Fibroblast of lung (primary cell): ENCODE measurements at regions not wholly inside any gene's neighbourhood (a gene's known extent, or its start where the extent isn't known, plus 50 kb on each side); places are given as distances from the start of the nearest gene placed in this dataset.

Experiments
- DNase-seq, 2 donors: peaks; one replicate each; pipeline versions ENCODE4 v3.0.0 to v3.0.0-alpha.2; 2010; ENCODE audit warnings: low read depth in 2 of 2
- H2AFZ ChIP-seq: 2 replicates; pipeline ENCODE4 v1.5.1; 2012; ENCODE audit warnings: low read length, control low read depth, inconsistent platforms
- H3K27ac ChIP-seq: 2 replicates; pipeline ENCODE4 v1.5.1; 2011; ENCODE audit warnings: low read length, control low read depth; ENCODE audit not compliant: insufficient read depth
- H3K27me3 ChIP-seq: 2 replicates; pipeline ENCODE4 v1.5.1; 2011; ENCODE audit warnings: mild to moderate bottlenecking, low read length; ENCODE audit not compliant: control insufficient read depth, insufficient read depth
- H3K36me3 ChIP-seq: 2 replicates; pipeline ENCODE4 v1.5.1; 2011; ENCODE audit warnings: low read length; ENCODE audit not compliant: control insufficient read depth, insufficient read depth
- H3K4me1 ChIP-seq: 2 replicates; pipeline ENCODE4 v1.5.1; 2011; ENCODE audit warnings: low read length; ENCODE audit not compliant: control insufficient read depth, insufficient read depth; ENCODE audit errors: extremely low read depth
- H3K4me2 ChIP-seq: 2 replicates; pipeline ENCODE4 v1.5.1; 2011; ENCODE audit warnings: low read length, control low read depth; ENCODE audit not compliant: insufficient read depth; ENCODE audit errors: extremely low read depth
- H3K4me3 ChIP-seq, 4 experiments: fragments of 200-600 bp in 1 of 4; sonication (generic) in 1 of 4; replicated peaks in 1 of 4; 2 replicates each; pipeline ENCODE4 v1.5.1; 2011 to 2016; ENCODE audit warnings: low read length in 4 of 4, low read depth in 3 of 4, mild to moderate bottlenecking in 3 of 4, control low read depth in 2 of 4, inconsistent platforms in 1 of 4, mixed read lengths in 1 of 4; ENCODE audit not compliant: insufficient read depth in 1 of 4; ENCODE audit errors: control extremely low read depth in 1 of 4
- H3K79me2 ChIP-seq: 2 replicates; pipeline ENCODE4 v1.5.1; 2012; ENCODE audit warnings: mild to moderate bottlenecking, low read length, inconsistent platforms; ENCODE audit not compliant: control insufficient read depth, insufficient read depth
- H3K9ac ChIP-seq: 2 replicates; pipeline ENCODE4 v1.5.1; 2011; ENCODE audit warnings: mild to moderate bottlenecking, low read length, control low read depth; ENCODE audit not compliant: insufficient read depth
- H3K9me3 ChIP-seq: 2 replicates; pipeline ENCODE4 v1.5.1; 2012; ENCODE audit warnings: low read depth, low read length; ENCODE audit not compliant: control insufficient read depth, insufficient read depth
- H4K20me1 ChIP-seq: 2 replicates; pipeline ENCODE4 v1.5.1; 2011; ENCODE audit warnings: low read length; ENCODE audit not compliant: control insufficient read depth, insufficient read depth; ENCODE audit errors: extremely low read depth
- EZH2 ChIP-seq: IDR thresholded peaks from 2 replicates; pipeline ENCODE4 v1.5.1; 2012; ENCODE audit warnings: low read length, control low read depth, mild to moderate bottlenecking; ENCODE audit errors: missing control alignments
- TF ChIP-seq, protein P1 (sequence below), 2 donors: IDR thresholded peaks in 1 of 2; conservative IDR thresholded peaks in 1 of 2; 1 replicate in 1 of 2; 2 replicates in 1 of 2; pipeline ENCODE4 v1.5.1; 2011 to 2012; ENCODE audit warnings: low read length in 2 of 2, control low read depth in 1 of 2, inconsistent platforms in 1 of 2, low read depth in 1 of 2, mild to moderate bottlenecking in 1 of 2

DNA sequence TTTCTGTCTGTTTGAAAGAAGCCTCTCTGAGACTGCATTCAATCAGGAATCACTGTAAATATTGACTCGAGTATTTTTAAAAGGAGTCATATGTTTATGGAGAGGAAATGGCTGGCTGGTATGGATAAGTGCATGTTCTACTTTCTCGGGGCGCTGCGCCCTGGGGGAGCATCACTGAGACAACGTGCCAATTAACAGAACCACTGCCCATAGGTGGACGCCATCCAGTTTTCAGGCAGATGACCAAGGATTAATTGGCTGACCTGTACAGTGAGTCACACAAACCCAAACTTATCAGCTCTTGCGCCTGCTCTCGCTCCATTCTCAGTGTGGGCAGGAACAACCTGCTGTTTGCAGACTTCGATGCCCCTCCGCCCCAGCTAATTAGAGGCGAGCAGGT, 571.2 kb downstream of the QKI start:
- Histone ChIP-seq H3K79me2 (no peaks in the 10 kb centered on the region), H3K4me2 (peak overlapping the region; percentile 17), H4K20me1 (no peaks in the 10 kb centered on the region), H2AFZ (no peak overlapping the region), H3K9me3 (no peaks in the 10 kb centered on the region), H3K9ac (no peak overlapping the region), H3K27ac (no peak overlapping the region), H3K4me1 (no peaks in the 10 kb centered on the region), H3K27me3 (no peaks in the 10 kb centered on the region), H3K4me3 (no peak overlapping the region), H3K36me3 (no peaks in the 10 kb centered on the region)
- peak; percentile 0 to 58 for DNase-seq
- TF ChIP-seq, protein P1, sequence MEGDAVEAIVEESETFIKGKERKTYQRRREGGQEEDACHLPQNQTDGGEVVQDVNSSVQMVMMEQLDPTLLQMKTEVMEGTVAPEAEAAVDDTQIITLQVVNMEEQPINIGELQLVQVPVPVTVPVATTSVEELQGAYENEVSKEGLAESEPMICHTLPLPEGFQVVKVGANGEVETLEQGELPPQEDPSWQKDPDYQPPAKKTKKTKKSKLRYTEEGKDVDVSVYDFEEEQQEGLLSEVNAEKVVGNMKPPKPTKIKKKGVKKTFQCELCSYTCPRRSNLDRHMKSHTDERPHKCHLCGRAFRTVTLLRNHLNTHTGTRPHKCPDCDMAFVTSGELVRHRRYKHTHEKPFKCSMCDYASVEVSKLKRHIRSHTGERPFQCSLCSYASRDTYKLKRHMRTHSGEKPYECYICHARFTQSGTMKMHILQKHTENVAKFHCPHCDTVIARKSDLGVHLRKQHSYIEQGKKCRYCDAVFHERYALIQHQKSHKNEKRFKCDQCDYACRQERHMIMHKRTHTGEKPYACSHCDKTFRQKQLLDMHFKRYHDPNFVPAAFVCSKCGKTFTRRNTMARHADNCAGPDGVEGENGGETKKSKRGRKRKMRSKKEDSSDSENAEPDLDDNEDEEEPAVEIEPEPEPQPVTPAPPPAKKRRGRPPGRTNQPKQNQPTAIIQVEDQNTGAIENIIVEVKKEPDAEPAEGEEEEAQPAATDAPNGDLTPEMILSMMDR (conservative IDR thresholded peaks at IDR 0.05 in 1 of 2, IDR thresholded peaks at IDR 0.05 in 1 of 2; ENCODE audit: low read depth in 1 of 2, low read length in 2 of 2): no peak
- TF ChIP-seq EZH2: no peak

DNA sequence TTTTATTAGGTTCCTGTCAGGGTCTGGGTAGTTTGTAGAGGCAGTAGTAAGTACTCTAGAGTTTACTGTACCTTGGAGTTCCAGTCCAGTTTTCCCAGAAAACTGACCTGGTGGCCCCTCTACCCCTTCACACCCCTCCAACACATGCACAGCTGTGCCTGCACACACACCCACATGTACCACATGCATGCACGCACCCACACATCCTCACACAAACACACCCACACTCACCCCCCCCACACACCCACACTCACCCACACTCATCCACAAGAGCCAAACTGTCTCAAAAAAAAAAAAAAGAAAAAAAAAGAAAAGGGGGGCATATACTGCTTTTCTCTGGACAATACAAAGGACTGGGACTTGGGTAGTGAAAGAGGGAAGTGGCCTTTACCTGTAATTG, 570.5 kb downstream of the QKI start:
- no peaks in the 10 kb centered on the region for H3K79me2 ChIP-seq
- H3K9ac ChIP-seq: no peak overlapping the region
- DNase-seq: no peak
- no peaks in the 10 kb centered on the region for H3K27me3 ChIP-seq
- H4K20me1 ChIP-seq: no peaks in the 10 kb centered on the region
- H3K9me3 ChIP-seq: no peaks in the 10 kb centered on the region
- H3K4me1 ChIP-seq: no peaks in the 10 kb centered on the region
- no peak for TF ChIP-seq EZH2
- TF ChIP-seq, protein P1 (conservative IDR thresholded peaks at IDR 0.05 in 1 of 2, IDR thresholded peaks at IDR 0.05 in 1 of 2; ENCODE audit: low read depth in 1 of 2, low read length in 2 of 2): no peak
- no peak overlapping the region for H3K27ac ChIP-seq
- no peak overlapping the region for H2AFZ ChIP-seq
- no peak overlapping the region for H3K4me2 ChIP-seq
- H3K36me3 ChIP-seq: no peaks in the 10 kb centered on the region
- no peak overlapping the region for H3K4me3 ChIP-seq

DNA sequence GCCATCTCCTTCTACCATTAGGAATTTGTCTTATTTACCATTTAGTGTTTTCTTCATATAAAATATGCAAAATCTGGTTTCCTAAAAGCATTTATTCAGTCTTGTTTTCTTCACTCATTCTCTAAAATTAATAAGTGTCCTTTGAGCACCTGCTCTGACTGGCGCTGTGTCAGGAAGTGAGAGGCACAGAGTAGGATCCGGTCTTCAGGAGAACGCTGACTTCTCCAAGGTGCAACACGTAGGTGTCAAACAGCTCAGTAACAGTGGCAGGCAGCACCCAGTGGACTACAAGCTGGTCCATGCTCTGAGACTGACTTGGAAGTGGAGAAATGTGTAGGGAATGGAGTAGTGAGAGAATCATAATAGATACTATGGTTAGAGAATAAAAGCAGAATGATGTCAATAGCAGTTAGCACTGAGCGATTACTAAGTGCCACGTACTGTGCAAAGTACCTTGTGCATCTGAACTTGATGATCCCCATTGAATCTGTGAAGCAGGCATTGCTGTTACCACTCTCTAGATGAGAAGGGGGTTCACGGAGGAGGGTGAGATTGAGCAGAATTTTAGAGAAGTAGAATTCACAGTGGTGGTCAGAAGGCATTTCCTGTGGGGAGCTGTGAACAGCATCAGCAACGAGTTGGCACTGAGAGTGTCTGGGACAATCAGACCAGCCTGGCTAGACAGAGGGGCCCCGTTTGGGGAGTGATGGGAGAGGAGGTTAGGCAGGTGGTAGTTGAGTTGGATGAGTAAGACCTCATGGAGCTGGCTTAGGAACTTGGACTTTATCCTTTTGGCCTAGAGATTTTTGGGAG, 569.8 kb downstream of the QKI start:
- no peak for TF ChIP-seq EZH2
- TF ChIP-seq, protein P1 (conservative IDR thresholded peaks at IDR 0.05 in 1 of 2, IDR thresholded peaks at IDR 0.05 in 1 of 2; ENCODE audit: low read depth in 1 of 2, low read length in 2 of 2): no peak
- H3K4me1 ChIP-seq: no peaks in the 10 kb centered on the region
- no peak overlapping the region for H3K4me2 ChIP-seq
- no peaks in the 10 kb centered on the region for H4K20me1 ChIP-seq
- no peaks in the 10 kb centered on the region for H3K79me2 ChIP-seq
- H3K9me3 ChIP-seq: no peaks in the 10 kb centered on the region
- H3K27me3 ChIP-seq: no peaks in the 10 kb centered on the region
- H3K4me3 ChIP-seq: no peak overlapping the region
- H3K27ac ChIP-seq: no peak overlapping the region
- no peak overlapping the region for H2AFZ ChIP-seq
- no peak overlapping the region for H3K9ac ChIP-seq
- peak in 1 of 2 donors; percentile 68 for DNase-seq
- H3K36me3 ChIP-seq: no peaks in the 10 kb centered on the region
